ENCODE measurements at regions not wholly inside any gene's neighbourhood (a gene's known extent, or its start where the extent isn't known, plus 50 kb on each side); places are given as distances from the start of the nearest gene placed in this dataset.

GRCh38 chr6:71602385-71603007, 283.9 kb upstream of the RIMS1 start:
- H3K36me3 ChIP-seq (replicated peaks in 1 of 2), result no peaks in the 10 kb centered on the region
- H3K4me3 ChIP-seq, result no peak overlapping the region
- no peaks in the 10 kb centered on the region for H3K9me3 ChIP-seq (replicated peaks in 1 of 3)
- intact Hi-C loops (cut with DNase I), result no loop called here
- 63 to 75% (median 71%) methylated on average over 2 of the region's 2 CpGs for WGBS, 4 donors
- H3K27me3 ChIP-seq, result no peaks in the 10 kb centered on the region
- H3K4me1 ChIP-seq (replicated peaks in 1 of 2), result no peaks in the 10 kb centered on the region
- DNase-seq, result no peak
- H3K27ac ChIP-seq, result no peak overlapping the region
- no peak for TF ChIP-seq CTCF (IDR thresholded peaks at IDR 0.05)

GRCh38 chr6:71603021-71603420, 283.3 kb upstream of the RIMS1 start:
- Histone ChIP-seq H3K27ac (no peak overlapping the region), H3K4me3 (no peak overlapping the region), H3K27me3 (no peaks in the 10 kb centered on the region), H3K4me1 (replicated peaks in 1 of 2) (no peaks in the 10 kb centered on the region), H3K36me3 (replicated peaks in 1 of 2) (no peaks in the 10 kb centered on the region), H3K9me3 (replicated peaks in 1 of 3) (no peaks in the 10 kb centered on the region)
- intact Hi-C loops (cut with DNase I), result no loop called here
- DNase-seq, result no peak
- TF ChIP-seq CTCF (IDR thresholded peaks at IDR 0.05), result no peak
- TF ChIP-seq POLR2A (IDR thresholded peaks at IDR 0.05), result no peak

GRCh38 chr6:71608646-71609045, 277.7 kb upstream of the RIMS1 start:
- WGBS, 4 donors, result 85 to 96% (median 89%) methylated on average over 1 of the region's 1 CpG
- Histone ChIP-seq H3K27ac (no peak overlapping the region), H3K9me3 (replicated peaks in 1 of 3) (no peaks in the 10 kb centered on the region), H3K27me3 (no peaks in the 10 kb centered on the region), H3K4me1 (replicated peaks in 1 of 2) (no peaks in the 10 kb centered on the region), H3K4me3 (no peak overlapping the region), H3K36me3 (replicated peaks in 1 of 2) (no peaks in the 10 kb centered on the region)
- intact Hi-C loops (cut with DNase I), result no loop called here
- TF ChIP-seq POLR2A (IDR thresholded peaks at IDR 0.05) (no peak), CTCF (IDR thresholded peaks at IDR 0.05) (no peak)
- DNase-seq, result no peak

GRCh38 chr6:71619836-71620235, 266.5 kb upstream of the RIMS1 start:
- Histone ChIP-seq H3K27me3 (no peaks in the 10 kb centered on the region), H3K9me3 (replicated peaks in 1 of 3) (no peaks in the 10 kb centered on the region), H3K27ac (no peak overlapping the region), H3K4me1 (replicated peaks in 1 of 2) (no peaks in the 10 kb centered on the region), H3K4me3 (no peak overlapping the region), H3K36me3 (replicated peaks in 1 of 2) (no peaks in the 10 kb centered on the region)
- no peak for DNase-seq
- TF ChIP-seq CTCF (IDR thresholded peaks at IDR 0.05), result no peak
- TF ChIP-seq POLR2A (IDR thresholded peaks at IDR 0.05), result no peak
- 60 to 70% (median 65%) methylated on average over 4 of the region's 4 CpGs for WGBS, 4 donors
- intact Hi-C loops (cut with DNase I), result no loop called here
